Skeletal muscle tissue (tissue), 3 donors: ENCODE measurements at regions not wholly inside any gene's neighbourhood (a gene's known extent, or its start where the extent isn't known, plus 50 kb on each side); places are given as distances from the start of the nearest gene placed in this dataset.
"Not testable (repeated sequence)": the region's sequence is repeated elsewhere in the genome, so short reads cannot be mapped to it uniquely, and the experiment has no call there.

Source experiments
- H3K27ac ChIP-seq: one replicate; pipeline ENCODE4 v1.7.0; 2013; ENCODE audit warnings: mild to moderate bottlenecking, low read depth, low read length, inconsistent platforms
- H3K27me3 ChIP-seq, 3 donors: one replicate each; pipeline ENCODE4 v1.7.0; 2013; ENCODE audit warnings: low read length in 3 of 3; ENCODE audit not compliant: control insufficient read depth in 3 of 3, insufficient read depth in 3 of 3
- H3K36me3 ChIP-seq, 3 donors: one replicate each; pipeline ENCODE4 v1.7.0; 2013; ENCODE audit warnings: low read length in 3 of 3; ENCODE audit not compliant: control insufficient read depth in 3 of 3, insufficient read depth in 3 of 3
- H3K4me1 ChIP-seq, 3 donors: one replicate each; pipeline ENCODE4 v1.7.0; 2013; ENCODE audit warnings: low read length in 3 of 3, mild to moderate bottlenecking in 3 of 3; ENCODE audit not compliant: control insufficient read depth in 3 of 3, insufficient read depth in 3 of 3
- H3K4me3 ChIP-seq, 3 donors: one replicate each; pipeline ENCODE4 v1.7.0; 2013; ENCODE audit warnings: low read length in 3 of 3
- H3K9ac ChIP-seq, 3 donors: one replicate each; pipeline ENCODE4 v1.7.0; 2013; ENCODE audit warnings: low read length in 3 of 3, mild to moderate bottlenecking in 3 of 3, moderate library complexity in 2 of 3, low read depth in 1 of 3
- H3K9me3 ChIP-seq, 3 donors: one replicate each; pipeline ENCODE4 v1.7.0; 2013; ENCODE audit warnings: low read length in 3 of 3; ENCODE audit not compliant: control insufficient read depth in 3 of 3
- donor health status: Osteomylitis.

DNA sequence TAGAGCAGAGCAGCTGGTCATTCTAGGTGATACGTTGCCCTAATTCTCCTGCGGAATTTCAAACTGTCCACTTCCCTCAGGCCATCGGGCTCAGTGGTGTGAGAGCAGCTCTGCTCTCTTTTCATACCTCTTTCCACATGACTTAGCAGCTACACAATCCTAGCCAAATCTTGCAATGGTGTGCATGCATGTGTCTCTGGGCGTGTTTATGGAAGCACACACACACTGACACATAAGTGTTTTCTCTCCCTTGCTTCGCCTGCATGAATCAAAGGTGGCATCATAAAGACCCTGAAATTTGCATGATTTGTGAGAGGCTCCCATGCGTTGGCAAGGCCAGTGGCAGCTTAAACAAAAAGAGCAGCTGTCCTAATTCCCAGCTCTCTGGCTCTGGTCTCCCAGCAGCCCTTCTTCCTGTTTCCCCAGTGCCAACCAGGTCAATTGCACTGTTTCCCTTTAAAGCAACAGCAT is 1189.5 kb downstream of the GATA3 start:
- H3K4me1 ChIP-seq, result peaks cover 0 to 7% (median 5%) of the 10 kb centered on the region in 3 donors
- H3K9me3 ChIP-seq, result no peaks in the 10 kb centered on the region
- no peaks in the 10 kb centered on the region for H3K36me3 ChIP-seq
- no peak overlapping the region for H3K27ac ChIP-seq
- no peaks in the 10 kb centered on the region for H3K27me3 ChIP-seq
- peak overlapping the region in 2 of 3 donors; percentile 15 to 20 for H3K4me3 ChIP-seq
- H3K9ac ChIP-seq, result no peak overlapping the region

DNA sequence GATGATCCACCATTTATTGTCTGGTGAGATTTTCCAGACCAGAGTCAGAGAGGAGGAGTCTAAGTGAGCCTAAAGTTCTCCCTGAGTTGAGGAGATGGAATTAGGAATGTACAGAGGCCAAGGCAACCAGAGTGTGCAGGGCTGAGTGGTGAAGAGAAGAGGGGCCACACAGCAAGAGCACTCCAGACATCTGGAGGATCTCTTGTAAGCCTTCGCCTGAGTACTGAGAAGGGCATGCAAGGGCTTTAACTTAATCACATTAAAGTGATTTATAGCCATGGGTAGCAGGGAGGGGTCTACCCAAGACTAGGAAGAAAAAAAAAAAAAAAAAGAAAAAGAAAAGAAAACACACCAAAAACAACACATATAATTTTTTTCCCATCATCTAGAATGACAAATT is 1190.4 kb downstream of the GATA3 start:
- H3K9ac ChIP-seq, result no peak overlapping the region
- no peaks in the 10 kb centered on the region for H3K36me3 ChIP-seq
- no peaks in the 10 kb centered on the region for H3K9me3 ChIP-seq
- peaks cover 0 to 7% (median 5%) of the 10 kb centered on the region in 3 donors for H3K4me1 ChIP-seq
- no peak overlapping the region for H3K27ac ChIP-seq
- no peak overlapping the region for H3K4me3 ChIP-seq
- H3K27me3 ChIP-seq, result no peaks in the 10 kb centered on the region

DNA sequence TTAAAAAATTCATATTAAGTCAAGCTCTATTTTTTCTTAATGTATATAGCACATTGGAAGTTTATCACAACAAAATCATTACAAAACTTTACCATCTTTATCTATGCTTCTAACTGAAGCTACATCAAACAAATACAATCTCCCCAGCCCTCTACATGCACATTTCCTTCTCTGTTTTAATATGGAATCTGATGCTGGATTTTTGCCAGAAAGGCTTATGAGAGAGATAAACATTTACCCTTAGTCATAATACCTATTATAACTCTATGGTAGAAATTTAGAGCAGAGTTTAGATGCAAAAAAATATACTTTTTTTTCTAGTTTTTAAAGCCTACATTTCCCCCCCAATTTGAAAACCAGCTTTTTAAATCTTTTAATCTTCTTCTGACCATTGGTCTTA is 1198.6 kb downstream of the GATA3 start:
- no peak overlapping the region for H3K27ac ChIP-seq
- no peaks in the 10 kb centered on the region for H3K27me3 ChIP-seq
- H3K4me1 ChIP-seq, result no peaks in the 10 kb centered on the region
- H3K4me3 ChIP-seq, result no peak overlapping the region
- no peaks in the 10 kb centered on the region for H3K9me3 ChIP-seq
- H3K36me3 ChIP-seq, result no peaks in the 10 kb centered on the region
- no peak overlapping the region for H3K9ac ChIP-seq

DNA sequence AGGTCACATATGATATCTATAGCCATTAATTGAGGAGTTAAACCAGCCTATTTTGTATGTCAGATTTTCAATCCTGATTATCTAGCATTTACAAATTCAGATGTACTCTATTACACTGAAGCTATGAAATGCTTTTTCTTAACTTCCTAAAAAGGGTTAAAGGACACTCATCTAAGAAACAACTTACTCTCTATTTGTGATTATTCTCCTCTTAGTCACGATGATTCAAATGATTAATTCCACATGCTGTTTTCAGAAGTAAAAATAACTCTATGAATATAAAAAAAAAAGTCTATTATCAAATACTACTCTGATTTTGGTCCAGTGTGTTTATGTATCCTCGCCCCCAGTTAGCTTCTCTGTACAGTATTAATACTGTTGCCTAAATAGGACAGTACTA is 1199.9 kb downstream of the GATA3 start:
- Histone ChIP-seq H3K4me1 (no peaks in the 10 kb centered on the region), H3K4me3 (no peak overlapping the region), H3K27me3 (no peaks in the 10 kb centered on the region), H3K9ac (no peak overlapping the region), H3K27ac (no peak overlapping the region), H3K36me3 (no peaks in the 10 kb centered on the region), H3K9me3 (no peaks in the 10 kb centered on the region)

DNA sequence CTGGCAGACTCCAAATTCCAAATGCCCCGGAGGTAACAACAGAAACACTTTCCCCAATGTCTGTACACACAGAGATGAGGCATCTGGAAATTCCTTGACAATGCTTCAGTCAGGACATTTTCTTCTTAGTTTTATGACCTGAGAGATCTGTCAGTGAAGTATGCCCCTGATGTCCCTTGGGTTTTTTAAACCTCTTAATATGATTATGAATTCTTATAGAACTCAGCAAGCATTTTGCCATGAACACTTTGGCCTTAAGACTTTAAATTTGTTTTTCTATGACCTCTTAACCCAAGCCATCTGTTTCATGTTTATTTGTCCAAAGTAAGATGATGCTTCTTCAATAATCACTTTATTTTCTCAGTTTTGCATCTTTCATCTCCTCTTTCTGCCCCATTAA is 1206.2 kb downstream of the GATA3 start:
- Histone ChIP-seq H3K27ac (no peak overlapping the region), H3K9me3 (no peaks in the 10 kb centered on the region), H3K4me3 (no peak overlapping the region), H3K4me1 (no peaks in the 10 kb centered on the region), H3K27me3 (no peaks in the 10 kb centered on the region), H3K9ac (no peak overlapping the region), H3K36me3 (no peaks in the 10 kb centered on the region)

DNA sequence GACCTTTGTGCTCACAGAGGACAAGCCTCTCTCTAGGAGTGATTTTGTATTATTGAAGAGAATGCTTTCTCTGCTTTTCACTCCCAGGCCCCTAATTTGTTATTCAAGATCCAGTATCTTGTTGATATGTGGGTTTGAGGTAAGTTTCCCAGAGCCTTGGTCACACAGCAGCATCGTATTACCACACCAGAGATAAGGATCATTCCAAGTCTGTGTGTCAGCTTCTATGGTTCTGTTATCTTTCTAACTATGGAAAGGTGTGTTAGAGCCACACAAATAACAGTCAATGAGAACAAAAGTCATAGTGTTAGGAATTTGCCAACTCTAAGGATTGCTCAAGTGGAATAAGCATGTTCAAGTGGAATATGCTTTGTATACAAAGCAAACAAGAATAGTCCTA is 1208.3 kb downstream of the GATA3 start:
- Histone ChIP-seq H3K27ac (no peak overlapping the region), H3K4me1 (no peaks in the 10 kb centered on the region), H3K27me3 (no peaks in the 10 kb centered on the region), H3K9ac (no peak overlapping the region), H3K36me3 (no peaks in the 10 kb centered on the region), H3K9me3 (no peaks in the 10 kb centered on the region), H3K4me3 (no peak overlapping the region)

DNA sequence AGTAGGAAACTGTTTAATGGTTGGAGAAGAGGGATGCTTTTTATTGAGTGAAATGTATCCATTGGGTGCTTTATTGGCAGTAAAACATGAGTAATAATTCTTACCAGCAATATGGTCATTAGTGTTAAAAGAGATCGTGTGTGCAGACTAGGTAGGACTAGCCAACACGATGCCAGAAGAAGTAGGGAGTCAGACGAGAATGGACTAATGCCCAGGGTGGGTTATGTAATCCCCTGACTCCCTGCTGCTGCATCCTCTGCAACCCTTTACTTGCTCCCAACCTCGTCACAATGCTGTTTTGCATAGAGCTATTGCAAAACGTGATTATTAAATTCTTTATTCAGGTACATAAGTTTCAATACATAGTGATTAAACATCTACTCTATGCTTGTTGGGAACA is 1213.7 kb downstream of the GATA3 start:
- Histone ChIP-seq H3K4me3 (no peak overlapping the region), H3K4me1 (no peaks in the 10 kb centered on the region), H3K27ac (no peak overlapping the region), H3K9me3 (no peaks in the 10 kb centered on the region), H3K9ac (no peak overlapping the region), H3K27me3 (peaks cover 0 to 4% (median 0%) of the 10 kb centered on the region in 3 donors), H3K36me3 (no peaks in the 10 kb centered on the region)

DNA sequence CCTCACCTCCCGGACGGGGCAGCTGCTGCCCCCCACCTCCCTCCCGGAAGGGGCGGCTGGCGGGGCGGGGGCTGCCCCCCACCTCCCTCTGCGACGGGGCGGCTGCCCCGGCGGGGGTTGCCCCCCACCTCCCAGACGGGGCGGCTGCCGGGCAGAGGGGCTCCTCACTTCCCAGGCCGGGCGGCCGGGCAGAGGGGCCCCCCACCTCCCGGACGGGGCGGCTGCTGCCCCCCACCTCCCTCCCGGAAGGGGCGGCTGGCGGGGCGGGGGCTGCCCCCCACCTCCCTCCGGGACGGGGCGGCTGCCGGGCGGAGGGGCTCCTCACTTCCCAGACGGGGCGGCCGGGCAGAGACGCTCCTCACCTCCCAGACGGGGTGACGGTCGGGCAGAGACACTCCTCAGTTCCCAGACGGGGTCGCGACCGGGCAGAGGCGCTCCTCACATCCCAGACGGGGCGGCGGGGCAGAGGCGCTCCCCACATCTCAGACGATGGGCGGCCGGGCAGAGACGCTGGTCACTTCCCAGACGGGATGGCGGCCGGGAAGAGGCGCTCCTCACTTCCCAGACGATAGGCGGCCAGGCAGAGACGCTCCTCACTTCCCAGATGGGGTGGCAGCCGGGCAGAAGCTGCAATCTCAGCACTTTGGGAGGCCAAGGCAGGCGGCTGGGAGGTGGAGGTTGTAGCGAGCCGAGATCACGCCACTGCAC is 1218.8 kb downstream of the GATA3 start:
- H3K9ac ChIP-seq, H3K4me3 ChIP-seq: not testable (repeated sequence)

DNA sequence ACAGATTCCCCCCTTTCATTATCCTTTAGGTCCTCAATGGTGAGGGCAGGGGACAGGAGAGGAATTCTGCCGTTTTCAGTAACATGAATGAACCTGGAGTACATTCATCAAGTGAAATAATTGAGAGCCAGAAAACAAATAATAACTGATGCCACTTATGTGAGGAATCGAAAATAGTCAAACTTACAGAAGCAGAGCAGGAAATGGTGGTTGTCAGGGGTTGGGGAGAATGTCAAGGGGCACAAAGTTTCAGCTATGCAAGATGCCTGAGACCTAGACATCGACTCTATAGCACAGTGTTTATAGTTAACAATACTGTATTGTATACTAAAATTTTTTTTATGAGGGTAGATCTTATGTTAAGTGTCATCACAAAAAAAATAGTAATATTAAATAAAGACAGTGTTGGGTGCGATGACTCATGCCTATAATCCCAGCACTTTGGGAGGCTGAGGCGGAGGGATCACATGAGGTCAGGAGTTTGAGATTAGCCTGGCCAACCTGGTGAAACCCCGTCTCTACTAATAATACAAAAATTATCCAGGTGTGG is 1219.8 kb downstream of the GATA3 start:
- H3K36me3 ChIP-seq, result no peaks in the 10 kb centered on the region
- no peak overlapping the region for H3K27ac ChIP-seq

More for the DNA sequence above, 1218.8 kb downstream of the GATA3 start:
- not testable (repeated sequence) for H3K27me3 ChIP-seq, H3K36me3 ChIP-seq, H3K27ac ChIP-seq, H3K9me3 ChIP-seq, H3K4me1 ChIP-seq

DNA sequence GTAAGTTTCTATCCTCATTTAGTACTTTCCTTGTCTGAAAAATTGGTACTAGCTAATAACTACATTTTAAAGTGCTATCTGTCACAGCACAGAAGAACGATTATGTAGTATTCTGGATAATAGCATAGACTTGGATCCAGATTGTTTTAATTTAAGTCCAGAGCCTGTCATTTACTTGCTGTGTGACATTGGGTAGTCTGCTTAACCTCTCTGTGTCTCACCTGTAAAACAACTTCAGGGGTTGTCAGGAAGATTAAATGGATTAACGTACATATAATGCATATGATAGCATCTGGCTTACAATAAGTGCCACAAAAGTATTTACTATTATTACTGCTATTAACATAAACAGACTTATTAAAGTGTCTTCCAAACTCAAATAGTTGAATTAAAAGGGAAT is 1221.4 kb downstream of the GATA3 start:
- no peak overlapping the region for H3K9ac ChIP-seq
- no peak overlapping the region for H3K4me3 ChIP-seq
- H3K36me3 ChIP-seq, result no peaks in the 10 kb centered on the region
- no peaks in the 10 kb centered on the region for H3K27me3 ChIP-seq
- no peaks in the 10 kb centered on the region for H3K9me3 ChIP-seq
- H3K4me1 ChIP-seq, result no peaks in the 10 kb centered on the region
- no peak overlapping the region for H3K27ac ChIP-seq

More for the DNA sequence above, 1219.8 kb downstream of the GATA3 start:
- Histone ChIP-seq H3K9ac (no peak overlapping the region), H3K27me3 (peaks cover 0 to 4% (median 0%) of the 10 kb centered on the region in 3 donors), H3K9me3 (no peaks in the 10 kb centered on the region), H3K4me3 (no peak overlapping the region), H3K4me1 (no peaks in the 10 kb centered on the region)
